CD4-positive, alpha-beta T cell (primary cell): ENCODE measurements at regions not wholly inside any gene's neighbourhood (a gene's known extent, or its start where the extent isn't known, plus 50 kb on each side); places are given as distances from the start of the nearest gene placed in this dataset.
A peak's percentile ranks its signal among the peaks of the same experiment; 100 is the strongest.

Experiments used
- ATAC-seq: fragments of 200-7000 bp; cut with Tn5 transposase; one replicate; pipeline ENCODE4 v1.10.0; 2022; ENCODE audit warnings: mild to moderate bottlenecking; ENCODE audit not compliant: poor library complexity
- CTCF ChIA-PET: fragments of 350-600 bp; sonication (Branson Sonifier 250); formaldehyde crosslinking; loops from one replicate; lab custom pipeline; 2021; ENCODE audit warnings: antibody characterized with exemption, inconsistent platforms; lab: Charles Lee
- POLR2A ChIA-PET: fragments of 350-600 bp; sonication (Branson Sonifier 250); formaldehyde crosslinking; loops from one replicate; lab custom pipeline; 2021; ENCODE audit warnings: antibody characterized with exemption, inconsistent platforms; lab: Charles Lee
- DNase-seq, 14 experiments: peaks; one replicate each; pipeline ENCODE4 v3.0.0-alpha.2; 2013 to 2020; ENCODE audit warnings: mixed read lengths in 2 of 14
- H3K27ac ChIP-seq, 2 donors: one replicate each; pipeline versions ENCODE4 v1.5.1 to v1.7.0; 2013; ENCODE audit warnings: low read length in 2 of 2, low read depth in 1 of 2, mild to moderate bottlenecking in 1 of 2
- H3K27me3 ChIP-seq, 2 experiments: 1 replicate in 1 of 2; 2 replicates in 1 of 2; pipeline versions ENCODE4 v1.6.1 to v1.7.0; 2013; ENCODE audit warnings: low read length in 2 of 2, control low read depth in 1 of 2, mild to moderate bottlenecking in 1 of 2, moderate library complexity in 1 of 2; ENCODE audit not compliant: insufficient read depth in 2 of 2, control insufficient read depth in 1 of 2
- H3K36me3 ChIP-seq: one replicate; pipeline ENCODE4 v1.6.1; 2013; ENCODE audit warnings: low read length, control low read depth; ENCODE audit not compliant: insufficient read depth
- H3K4me1 ChIP-seq: one replicate; pipeline ENCODE4 v1.6.1; 2013; ENCODE audit warnings: low read length, control low read depth; ENCODE audit not compliant: insufficient read depth
- H3K4me3 ChIP-seq: one replicate; pipeline ENCODE4 v1.5.1; 2013; ENCODE audit warnings: mild to moderate bottlenecking, low read length, moderate library complexity
- H3K9me3 ChIP-seq, 2 experiments: 1 replicate in 1 of 2; 2 replicates in 1 of 2; pipeline versions ENCODE4 v1.6.1 to v1.7.0; 2013; ENCODE audit warnings: low read length in 2 of 2, mild to moderate bottlenecking in 2 of 2, control low read depth in 1 of 2, moderate library complexity in 1 of 2; ENCODE audit not compliant: control insufficient read depth in 1 of 2, insufficient read depth in 1 of 2
- H3K27ac Mint-ChIP-seq: one replicate; pipeline ENCODE4 v1.8.0; 2020; ENCODE audit warnings: mixed read lengths
- H3K27me3 Mint-ChIP-seq: one replicate; pipeline ENCODE4 v1.8.0; 2021; ENCODE audit warnings: mixed read lengths
- H3K36me3 Mint-ChIP-seq: one replicate; pipeline ENCODE4 v1.8.0; 2021; ENCODE audit warnings: low read depth, mixed read lengths
- H3K4me1 Mint-ChIP-seq: one replicate; pipeline ENCODE4 v1.8.0; 2021; ENCODE audit warnings: low read depth, mixed read lengths
- H3K4me3 Mint-ChIP-seq: one replicate; pipeline ENCODE4 v1.8.0; 2020; ENCODE audit warnings: mild to moderate bottlenecking, mixed read lengths
- H3K9me3 Mint-ChIP-seq: one replicate; pipeline ENCODE4 v1.8.0; 2020; ENCODE audit warnings: mixed read lengths
- CTCF ChIP-seq: fragments of 200-600 bp; IDR thresholded peaks from one replicate; pipeline ENCODE4 v1.8.0; 2022; ENCODE audit warnings: antibody characterized with exemption, mild to moderate bottlenecking
- intact Hi-C, 2 experiments: fragments of 100-400 bp; cut with DNase I in 1 of 2; cut with micrococcal nuclease in 1 of 2; formaldehyde crosslinking; loops; one replicate each; pipeline versions ENCODE4 v1.15.1 to v1.9.0; 2023 to 2025; cut with DNase I, micrococcal nuclease

DNA sequence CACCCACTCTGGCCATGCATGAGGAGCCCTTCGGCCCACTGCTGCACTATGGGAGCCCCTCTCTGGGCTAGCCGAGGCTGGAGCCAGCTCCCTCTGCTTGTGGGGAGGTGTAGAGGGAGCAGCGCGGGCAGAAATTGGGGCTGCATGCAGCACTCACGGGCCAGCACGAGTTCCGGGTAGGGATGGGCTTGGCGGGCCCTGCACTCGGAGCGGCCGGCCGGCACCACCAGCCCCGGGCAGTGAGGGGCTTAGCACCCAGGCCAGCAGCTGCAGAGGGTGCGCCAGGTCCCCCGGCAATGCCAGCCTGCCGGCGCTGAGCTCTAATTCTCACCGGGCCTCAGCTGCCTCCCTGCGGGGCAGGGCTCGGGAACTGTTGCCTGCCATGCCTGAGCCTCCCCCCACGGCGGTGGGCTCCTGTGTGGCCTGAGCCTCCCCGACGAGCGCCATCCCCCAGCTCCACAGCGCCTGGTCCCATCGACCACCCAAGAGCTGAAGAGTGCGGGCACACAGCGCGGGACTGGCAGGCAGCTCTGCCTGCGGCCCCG is 209.0 kb downstream of the LTN1 start:
- H3K27me3 Mint-ChIP-seq, result no peaks in the 10 kb centered on the region
- Histone ChIP-seq H3K27ac (no peak overlapping the region), H3K9me3 (peaks cover 0 to 7% of the 10 kb centered on the region in 2 experiments), H3K4me1 (no peaks in the 10 kb centered on the region), H3K4me3 (no peak overlapping the region), H3K27me3 (no peaks in the 10 kb centered on the region), H3K36me3 (peaks cover 3% of the 10 kb centered on the region)
- H3K36me3 Mint-ChIP-seq, result peaks cover 32% of the 10 kb centered on the region
- ATAC-seq (no peak), DNase-seq (peak in 1 of 14 experiments; percentile 5)
- intact Hi-C loops, result no loop called here
- TF ChIP-seq CTCF, result no peak
- ChIA-PET POLR2A (no interaction called here), CTCF (no interaction called here)
- H3K27ac Mint-ChIP-seq, result no peak overlapping the region
- H3K4me3 Mint-ChIP-seq, result no peak overlapping the region
- peaks cover 8% of the 10 kb centered on the region for H3K9me3 Mint-ChIP-seq
- H3K4me1 Mint-ChIP-seq, result no peaks in the 10 kb centered on the region

- Mint-ChIP-seq H3K4me3 (no peak overlapping the region), H3K4me1 (no peaks in the 10 kb centered on the region), H3K9me3 (peaks cover 8% of the 10 kb centered on the region), H3K27me3 (no peaks in the 10 kb centered on the region), H3K36me3 (peaks cover 22% of the 10 kb centered on the region), H3K27ac (no peak overlapping the region)
- no peaks in the 10 kb centered on the region for H3K4me1 ChIP-seq
- H3K9me3 ChIP-seq, result peaks cover 0 to 7% of the 10 kb centered on the region in 2 experiments
- peak; percentile 34 for TF ChIP-seq CTCF
- ATAC-seq, result no peak
- peaks cover 3% of the 10 kb centered on the region for H3K36me3 ChIP-seq
- DNase-seq, result peak in 2 of 14 experiments; percentile 11 to 14
- POLR2A ChIA-PET, result no interaction called here
- H3K4me3 ChIP-seq, result no peak overlapping the region
- intact Hi-C loops, result no loop called here
- no peaks in the 10 kb centered on the region for H3K27me3 ChIP-seq
- no peak overlapping the region for H3K27ac ChIP-seq
- CTCF ChIA-PET, result no interaction called here
Observed at GRCh38 chr21:28781602-28782276, 210.9 kb downstream of the LTN1 start.

- no peak for ATAC-seq
- no peaks in the 10 kb centered on the region for H3K4me1 Mint-ChIP-seq
- no peaks in the 10 kb centered on the region for H3K27me3 Mint-ChIP-seq
- no peaks in the 10 kb centered on the region for H3K4me1 ChIP-seq
- no peak overlapping the region for H3K27ac Mint-ChIP-seq
- ChIA-PET CTCF (no interaction called here), POLR2A (no interaction called here)
- no peak for TF ChIP-seq CTCF
- no peaks in the 10 kb centered on the region for H3K36me3 ChIP-seq
- peaks cover 0 to 7% of the 10 kb centered on the region in 2 experiments for H3K9me3 ChIP-seq
- peaks cover 19% of the 10 kb centered on the region for H3K36me3 Mint-ChIP-seq
- no peak overlapping the region for H3K4me3 Mint-ChIP-seq
- no peak for DNase-seq
- no peaks in the 10 kb centered on the region for H3K27me3 ChIP-seq
- no peak overlapping the region for H3K4me3 ChIP-seq
- no peak overlapping the region for H3K27ac ChIP-seq
- H3K9me3 Mint-ChIP-seq, result peaks cover 2% of the 10 kb centered on the region
- intact Hi-C loops, result no loop called here
Observed at GRCh38 chr21:28779914-28780313, 212.8 kb downstream of the LTN1 start.
